ENCODE measurements at regions not wholly inside any gene's neighbourhood (a gene's known extent, or its start where the extent isn't known, plus 50 kb on each side); places are given as distances from the start of the nearest gene placed in this dataset.

DNA sequence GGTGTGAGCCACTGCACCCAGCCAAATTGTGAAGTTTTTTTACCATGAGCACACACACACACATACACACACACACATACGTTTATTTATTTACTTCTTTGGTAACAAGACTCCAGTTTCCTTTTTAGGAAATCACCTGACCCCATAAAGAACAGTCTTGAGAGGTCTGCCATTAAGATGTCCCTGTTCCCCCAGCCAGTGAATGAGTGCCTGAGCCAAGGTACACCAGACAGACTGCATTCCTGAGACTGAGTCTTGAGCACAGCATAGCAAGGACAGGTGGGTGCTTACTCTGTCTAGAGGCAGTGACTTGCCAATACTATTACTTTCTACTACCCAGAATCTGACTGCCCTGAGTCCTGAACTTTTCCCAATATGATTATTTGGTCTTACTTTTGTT is 167.2 kb upstream of the SATB2 start:
- DNase-seq, result no peak

DNA sequence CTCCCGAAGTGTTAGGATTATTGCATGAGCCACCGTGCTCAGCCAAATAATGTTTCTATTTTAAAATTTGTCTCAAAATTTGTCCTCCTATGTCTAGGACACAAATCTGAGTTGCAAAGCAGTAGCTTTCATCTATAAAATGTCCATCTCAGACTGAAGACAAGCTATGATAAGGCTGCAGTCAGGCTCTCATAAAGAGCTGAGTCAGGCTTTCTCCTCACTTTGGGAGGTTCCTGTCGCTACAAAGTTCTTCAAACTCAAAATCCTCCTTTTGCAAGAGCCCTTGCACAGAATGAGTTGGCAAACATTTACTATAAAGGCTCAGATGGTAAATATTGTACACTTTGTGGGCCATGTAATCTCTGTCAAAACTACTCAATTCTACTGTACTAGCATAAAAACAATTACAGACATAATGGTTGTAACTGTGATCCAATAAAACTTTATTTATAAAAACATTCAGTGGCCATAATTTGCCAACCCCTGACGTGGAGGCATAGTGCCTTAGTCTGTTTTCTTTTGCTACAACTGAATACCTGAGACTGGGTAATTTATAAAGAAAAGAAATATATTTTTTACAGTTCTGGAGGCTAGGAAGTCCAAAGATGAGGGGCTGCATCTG is 154.9 kb upstream of the SATB2 start:
- DNase-seq, result no peak

DNA sequence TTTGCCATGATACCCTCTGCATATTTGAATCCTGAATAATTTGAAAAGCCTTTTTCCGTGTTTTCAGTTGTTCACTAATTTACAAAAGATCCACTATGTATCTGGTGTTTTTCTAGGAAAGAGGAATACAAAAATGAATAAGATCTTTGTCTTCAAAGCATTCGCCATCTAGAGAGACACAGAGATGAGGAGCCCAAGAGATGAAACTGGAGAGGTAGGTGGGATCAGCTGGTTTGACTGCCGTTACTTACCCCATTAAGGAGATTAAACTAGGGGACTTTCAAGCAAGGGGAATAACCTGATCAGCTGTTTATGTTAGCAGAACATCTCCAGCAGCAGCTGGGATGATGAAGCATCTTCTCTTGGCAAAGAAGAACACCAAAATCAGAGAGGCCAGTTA is 150.2 kb upstream of the SATB2 start:
- no peak for DNase-seq

DNA sequence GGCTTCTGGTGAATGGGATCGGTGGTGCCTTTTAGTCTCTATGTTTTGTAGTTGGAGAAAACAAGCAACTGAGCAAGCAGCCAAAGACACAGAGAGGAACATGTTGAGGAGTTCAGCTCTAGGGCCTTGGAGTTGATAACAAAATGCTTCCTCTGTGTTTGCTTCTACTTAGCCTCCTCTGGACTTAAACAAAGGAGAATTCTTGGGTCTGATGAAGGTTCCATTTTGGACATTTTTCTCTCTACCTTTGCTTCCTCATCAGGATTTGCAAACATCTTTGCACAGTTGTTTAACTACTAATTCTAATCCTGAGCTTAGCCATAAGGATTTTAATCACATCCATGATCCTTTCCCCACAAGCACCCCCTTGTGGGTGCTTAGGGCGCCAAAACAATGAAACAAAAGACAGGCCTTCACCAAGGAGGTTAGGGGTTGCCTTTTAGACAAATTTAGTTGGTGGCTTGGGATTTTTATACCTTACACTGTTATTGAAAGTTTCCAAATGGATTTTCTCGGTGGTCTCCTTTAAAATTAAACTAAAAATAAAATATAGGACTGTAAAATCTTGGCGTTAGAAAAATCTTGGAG is 148.5 kb upstream of the SATB2 start:
- no peak for DNase-seq

GRCh38 chr2:199603721-199604291 is 146.1 kb upstream of the SATB2 start:
- no peak for DNase-seq

- no peak for DNase-seq
Measured at GRCh38 chr2:199602896-199603717, 145.4 kb upstream of the SATB2 start.

DNA sequence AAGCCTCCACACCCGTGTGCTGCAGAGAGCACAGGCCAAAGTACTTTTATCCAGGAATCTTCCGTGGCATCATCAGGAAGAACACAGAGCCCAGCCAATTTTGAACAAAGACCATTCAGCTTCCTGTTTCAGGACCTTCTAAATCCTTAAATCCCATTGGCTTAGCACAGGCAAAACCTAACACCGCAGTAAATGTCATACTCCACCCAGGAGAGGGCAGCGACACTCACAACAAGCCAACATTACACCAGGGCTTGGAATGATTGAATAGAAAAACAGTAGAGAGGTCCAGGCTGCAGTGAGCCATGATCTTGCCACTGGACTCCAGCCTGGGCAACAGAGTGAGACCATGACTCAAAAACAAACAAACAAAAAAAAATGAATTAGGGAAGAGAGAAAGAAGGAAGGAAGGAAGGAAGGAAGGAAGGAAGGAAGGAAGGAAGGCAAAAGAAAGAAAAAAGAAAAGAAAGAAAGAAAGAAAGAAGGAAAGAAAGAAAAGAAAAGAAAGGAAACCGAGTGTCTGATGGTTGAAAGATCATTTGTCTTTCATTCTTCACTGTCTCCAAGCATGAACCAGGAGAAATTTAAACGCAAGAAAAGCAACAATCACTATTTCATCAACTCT is 144.6 kb upstream of the SATB2 start:
- no peak for DNase-seq

DNA sequence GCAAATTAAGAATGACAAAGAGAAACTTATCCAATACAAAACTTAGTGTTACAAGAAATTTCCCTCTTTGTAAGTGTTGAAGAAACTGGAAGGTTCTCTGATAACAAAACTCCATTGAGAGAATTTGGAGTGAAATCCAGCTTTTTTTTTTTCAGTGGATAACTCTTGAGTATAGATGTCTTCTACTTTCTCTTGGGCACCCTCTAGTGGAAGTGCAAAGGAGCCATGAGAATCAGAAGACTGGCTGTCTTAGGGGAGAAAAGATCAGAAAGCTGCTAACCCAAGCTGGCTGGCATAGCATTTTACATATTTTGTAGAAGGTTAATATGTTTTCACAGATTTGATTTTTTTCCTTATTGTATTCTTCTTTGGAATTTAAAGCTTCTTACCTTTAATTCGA is 138.8 kb upstream of the SATB2 start:
- DNase-seq, result peak in 1 of 5 donors; percentile 1

DNA sequence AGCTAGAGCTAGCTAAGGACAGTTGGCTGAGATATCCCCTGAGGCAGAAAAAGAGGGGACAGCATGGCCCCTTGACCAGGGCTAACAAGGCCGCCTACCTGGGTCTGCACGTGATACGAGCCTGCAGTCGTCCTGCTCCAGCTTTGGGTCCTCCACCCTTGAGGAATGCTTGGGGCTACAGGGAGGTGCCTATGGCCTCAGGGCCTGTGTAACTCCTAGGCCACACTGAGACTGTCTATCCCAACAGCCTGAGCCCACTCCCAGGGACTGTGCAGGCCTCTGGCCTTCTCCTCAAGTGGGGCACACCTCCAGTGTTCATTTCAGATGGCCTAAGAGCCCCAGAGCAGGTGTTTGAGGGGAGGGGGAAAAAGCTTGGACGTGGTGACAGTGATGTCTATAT is 136.7 kb upstream of the SATB2 start:
- DNase-seq, result no peak

DNA sequence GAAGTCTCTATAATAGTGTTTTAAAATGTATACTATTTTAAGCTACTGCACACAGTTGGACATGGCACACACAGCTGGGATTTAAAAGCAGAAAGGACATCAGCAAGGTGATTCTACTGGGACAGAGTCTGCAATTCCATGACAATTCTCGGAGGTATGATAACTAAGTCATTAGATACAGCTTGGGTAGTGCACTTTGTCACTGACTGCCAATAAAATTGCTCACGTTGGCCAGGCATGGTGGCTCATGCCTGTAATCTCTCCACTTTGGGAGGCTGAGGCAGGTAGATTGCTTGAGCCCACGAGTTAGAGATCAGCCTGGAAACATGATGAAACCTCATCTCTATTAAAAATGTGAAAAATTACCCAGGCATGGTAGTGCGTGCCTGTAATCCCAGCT is 134.1 kb upstream of the SATB2 start:
- DNase-seq, result no peak

- no peak for DNase-seq
Measured at GRCh38 chr2:199590321-199591203, 132.8 kb upstream of the SATB2 start.

DNA sequence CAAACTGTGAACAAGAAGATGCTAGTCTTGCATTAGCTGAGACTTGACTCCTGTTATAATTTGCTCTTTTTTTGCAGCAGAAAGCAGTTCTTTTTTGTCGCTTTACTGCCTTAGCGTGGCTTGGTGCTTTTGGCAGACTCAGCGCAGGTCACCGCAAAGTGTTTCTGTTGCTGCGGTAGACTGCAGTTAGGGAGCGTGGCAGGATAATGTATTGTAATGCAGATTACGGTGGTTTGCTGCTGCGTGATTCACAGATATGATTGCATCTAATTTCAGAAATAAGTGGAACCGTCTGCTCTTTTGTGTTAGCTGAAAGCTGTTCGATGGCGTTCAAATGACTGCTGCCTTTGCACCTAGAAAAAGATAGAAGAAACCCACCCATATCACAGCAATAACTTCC is 131.6 kb upstream of the SATB2 start:
- no peak for DNase-seq

DNA sequence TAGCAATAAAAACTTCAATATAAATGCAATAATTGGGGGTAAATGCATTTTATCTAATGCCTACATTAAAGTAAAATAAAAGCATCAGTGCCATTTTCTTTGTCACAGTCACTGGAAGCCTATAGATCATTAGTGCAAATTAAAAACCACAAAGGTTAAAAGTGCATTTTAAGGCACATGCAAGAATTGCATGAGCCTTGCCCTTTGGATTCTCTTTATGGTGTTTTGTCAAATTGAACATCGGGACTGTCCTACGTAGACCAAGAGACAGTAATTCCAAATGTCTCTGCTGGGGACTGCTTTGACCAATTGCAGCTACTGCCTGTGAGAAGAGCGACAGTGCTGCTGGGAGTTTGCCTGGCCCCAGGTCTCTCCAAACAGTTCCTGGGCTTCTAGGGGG is 130.3 kb upstream of the SATB2 start:
- DNase-seq, result no peak

- no peak for DNase-seq
Measured at GRCh38 chr2:199586646-199587045, 128.9 kb upstream of the SATB2 start.

DNA sequence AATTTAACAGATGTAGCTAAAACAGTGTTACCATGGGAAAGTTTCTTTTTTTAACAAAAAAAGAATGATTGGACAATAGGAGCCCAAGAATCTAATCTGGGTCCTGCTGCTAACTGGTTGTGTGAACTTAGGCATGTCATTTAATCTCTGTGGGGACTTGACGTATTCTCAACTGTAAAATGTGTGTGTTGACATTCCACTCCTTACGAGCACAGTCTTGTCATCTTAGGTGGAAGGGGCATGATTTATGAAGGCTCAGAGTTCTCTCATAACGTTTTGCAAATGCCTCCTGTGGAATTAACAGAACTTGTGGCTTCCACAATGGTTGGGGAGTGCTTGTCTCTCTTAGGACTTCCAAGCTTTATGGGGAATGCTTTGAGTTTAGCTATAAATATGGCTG is 125.9 kb upstream of the SATB2 start:
- no peak for DNase-seq

DNA sequence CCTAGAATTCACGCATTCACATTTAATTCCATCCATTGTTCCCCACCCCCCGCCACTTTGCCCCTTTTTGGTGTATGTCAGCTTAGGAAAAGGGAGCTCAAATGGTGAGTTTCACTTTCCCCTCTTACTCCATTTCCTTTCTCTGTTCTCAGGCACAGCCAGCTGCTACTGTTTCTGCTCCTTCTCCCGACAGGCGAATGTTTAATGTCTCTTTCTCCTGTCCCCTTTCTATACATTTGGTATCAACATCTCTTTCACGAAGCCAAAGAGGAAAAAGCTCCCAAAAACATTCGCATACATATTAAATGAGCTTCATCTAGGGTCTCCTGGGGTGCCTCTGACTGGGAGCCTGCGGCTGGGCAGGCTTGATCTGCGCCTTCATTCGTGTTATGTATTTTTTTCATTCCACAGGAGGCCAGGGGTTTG is 124.2 kb upstream of the SATB2 start:
- DNase-seq, result no peak

DNA sequence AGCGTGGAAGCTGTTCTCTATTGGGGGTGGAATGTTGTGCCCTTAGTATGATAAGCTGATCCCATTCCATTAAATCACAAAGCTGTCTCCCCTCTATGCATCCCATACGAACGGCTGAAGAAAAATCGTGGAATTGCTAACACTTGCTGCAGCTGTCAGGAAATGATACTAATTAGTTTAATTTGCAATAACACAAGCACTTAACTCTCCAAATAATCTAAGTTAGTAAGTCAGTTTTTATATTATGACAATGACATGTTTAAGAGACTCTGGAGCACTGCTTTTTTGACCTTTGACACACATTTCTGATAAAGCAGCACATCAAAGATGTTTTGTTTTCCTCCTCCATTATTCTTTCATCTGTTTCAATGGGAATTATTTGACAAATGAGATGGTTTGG is 123.7 kb upstream of the SATB2 start:
- no peak for DNase-seq

GRCh38 chr2:199575416-199575815 is 117.7 kb upstream of the SATB2 start:
- DNase-seq, result no peak

DNA sequence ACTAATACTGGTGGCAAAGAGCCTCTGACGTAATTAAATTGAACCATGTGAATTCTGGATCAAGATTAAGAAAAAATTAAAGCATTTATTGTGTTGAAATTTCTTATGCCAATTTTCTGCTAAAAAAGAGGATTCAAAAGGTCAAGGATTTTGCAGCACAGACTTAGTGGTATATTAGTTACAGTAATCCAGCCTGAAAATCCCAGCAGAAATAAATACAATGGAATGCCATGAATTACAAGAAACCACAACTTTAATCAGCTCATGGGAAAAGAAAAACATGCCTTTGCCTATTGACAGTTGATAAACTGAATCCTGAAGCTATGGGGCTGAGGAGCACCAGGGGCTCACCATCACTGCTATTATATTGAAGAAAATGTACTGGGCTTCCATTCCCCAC is 114.8 kb upstream of the SATB2 start:
- no peak for DNase-seq

GRCh38 chr2:199570934-199571333 is 113.2 kb upstream of the SATB2 start:
- DNase-seq, result no peak

DNA sequence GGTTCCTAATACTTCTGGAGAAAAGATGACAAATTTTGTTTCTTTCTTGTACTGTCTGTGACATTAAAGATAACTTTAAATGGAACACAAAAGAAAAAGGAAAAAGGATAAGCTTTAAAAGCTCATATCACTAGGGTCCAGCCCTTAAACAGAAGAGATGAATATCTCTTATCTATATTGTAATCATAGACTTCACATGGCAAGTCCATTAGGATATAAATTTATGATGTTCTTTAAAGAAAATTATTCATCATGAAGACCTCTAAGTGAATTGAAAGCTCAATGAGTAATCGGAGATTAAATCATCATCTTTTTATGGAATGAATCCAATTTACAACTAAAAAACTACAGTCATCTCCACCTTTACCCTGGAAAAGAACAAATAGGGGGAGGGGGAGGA is 111.6 kb upstream of the SATB2 start:
- DNase-seq, result no peak

- DNase-seq, result no peak
Measured at GRCh38 chr2:199558156-199558555, 100.4 kb upstream of the SATB2 start.
